Glutamatergic neuron (in vitro differentiated cells): ENCODE measurements at regions not wholly inside any gene's neighbourhood (a gene's known extent, or its start where the extent isn't known, plus 50 kb on each side); places are given as distances from the start of the nearest gene placed in this dataset.

Experiments
- DNase-seq: peaks from one replicate; pipeline ENCODE4 v3.0.0; 2022
- H3K27ac Mint-ChIP-seq: one replicate; pipeline ENCODE4 v1.8.0; 2020; ENCODE audit warnings: mild to moderate bottlenecking, mixed read lengths, inconsistent platforms; ENCODE audit not compliant: unreplicated experiment
- H3K27me3 Mint-ChIP-seq: one replicate; pipeline ENCODE4 v1.8.0; 2020; ENCODE audit warnings: mild to moderate bottlenecking, moderate library complexity, mixed read lengths, inconsistent platforms; ENCODE audit not compliant: unreplicated experiment
- H3K36me3 Mint-ChIP-seq: one replicate; pipeline ENCODE4 v1.8.0; 2020; ENCODE audit warnings: mild to moderate bottlenecking, mixed read lengths, inconsistent platforms; ENCODE audit not compliant: unreplicated experiment
- H3K4me1 Mint-ChIP-seq: one replicate; pipeline ENCODE4 v1.8.0; 2020; ENCODE audit warnings: mild to moderate bottlenecking, low read depth, mixed read lengths, inconsistent platforms; ENCODE audit not compliant: unreplicated experiment
- H3K4me3 Mint-ChIP-seq: one replicate; pipeline ENCODE4 v1.8.0; 2020; ENCODE audit warnings: mild to moderate bottlenecking, mixed read lengths, inconsistent platforms; ENCODE audit not compliant: unreplicated experiment
- H3K9me3 Mint-ChIP-seq: one replicate; pipeline ENCODE4 v1.8.0; 2020; ENCODE audit warnings: mild to moderate bottlenecking, moderate library complexity, mixed read lengths, inconsistent platforms; ENCODE audit not compliant: unreplicated experiment
- TF ChIP-seq, protein P1 (sequence below): fragments of 200-600 bp; sonication (generic); IDR thresholded peaks from one replicate; pipeline ENCODE4 v1.5.0; 2021; ENCODE audit not compliant: partially characterized antibody, unreplicated experiment

DNA sequence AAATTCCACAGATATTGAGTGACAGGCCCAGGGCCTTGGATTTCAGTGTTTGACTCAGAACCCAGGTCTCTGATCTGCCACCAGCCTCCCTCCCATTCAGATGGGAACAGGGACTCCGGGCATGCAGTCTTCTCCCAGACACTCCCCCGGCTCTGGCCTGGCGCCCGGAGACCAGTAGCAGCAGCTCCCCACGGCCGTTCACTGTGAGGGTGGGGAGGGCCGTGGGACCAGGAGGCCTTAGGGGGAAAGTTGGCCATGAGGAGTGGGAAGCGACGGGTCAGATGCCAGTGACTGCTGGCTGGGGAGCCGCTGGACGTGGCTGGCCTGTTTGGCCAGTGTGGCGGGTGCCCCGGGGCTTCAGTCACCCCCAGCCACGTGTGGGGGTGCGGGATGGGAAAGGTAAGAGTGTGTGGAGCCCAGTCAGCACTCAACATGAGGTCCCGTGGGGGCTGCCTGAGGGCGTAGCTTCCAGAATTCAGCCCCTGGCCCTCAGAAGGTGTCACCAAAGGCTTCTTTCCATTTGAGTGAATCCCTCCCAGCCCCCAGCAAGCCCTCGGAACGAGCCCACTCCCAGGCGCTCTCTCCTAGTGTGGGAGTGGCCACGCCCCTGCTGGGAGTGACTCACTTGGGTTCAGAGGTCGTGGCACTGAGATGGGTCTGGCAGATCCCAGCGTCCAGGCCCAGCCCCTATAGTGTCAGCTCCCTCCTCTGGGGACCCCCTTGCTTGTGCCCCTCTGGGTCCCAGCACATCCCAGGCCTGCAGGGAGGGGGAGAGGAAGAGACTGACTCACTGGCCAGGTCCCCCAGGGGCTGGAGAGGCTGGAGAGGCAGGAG, 309.4 kb downstream of the SEC14L1 start:
- H3K27ac Mint-ChIP-seq, result peak overlapping the region; percentile 99

DNA sequence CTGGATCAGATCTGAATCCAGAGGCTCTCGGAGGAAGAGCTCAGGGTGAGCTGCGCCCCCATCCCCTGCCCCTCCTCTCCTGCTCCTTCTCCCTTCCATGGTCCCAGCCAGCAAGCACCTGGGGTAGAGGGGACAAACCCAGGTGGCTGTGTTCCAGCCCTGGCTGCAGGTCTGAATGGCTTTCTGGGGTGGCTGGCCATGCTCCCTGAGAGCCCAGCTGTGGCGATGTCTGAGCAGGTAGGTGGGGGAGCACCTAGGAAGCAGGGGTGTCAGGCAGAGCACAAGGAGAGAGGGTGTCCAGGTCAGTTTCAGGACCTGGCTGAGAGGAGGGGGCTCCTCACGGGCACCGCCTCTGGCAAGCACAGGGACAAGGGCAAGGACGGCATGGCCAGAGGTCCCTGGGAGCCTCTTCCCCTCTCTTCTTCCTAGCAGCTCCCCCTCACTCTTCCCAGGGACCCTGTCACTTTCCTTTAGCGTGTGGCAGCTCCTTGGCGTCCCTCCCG, 310.0 kb downstream of the SEC14L1 start:
- peak overlapping the region; percentile 99 for H3K27ac Mint-ChIP-seq
- TF ChIP-seq, protein P1, sequence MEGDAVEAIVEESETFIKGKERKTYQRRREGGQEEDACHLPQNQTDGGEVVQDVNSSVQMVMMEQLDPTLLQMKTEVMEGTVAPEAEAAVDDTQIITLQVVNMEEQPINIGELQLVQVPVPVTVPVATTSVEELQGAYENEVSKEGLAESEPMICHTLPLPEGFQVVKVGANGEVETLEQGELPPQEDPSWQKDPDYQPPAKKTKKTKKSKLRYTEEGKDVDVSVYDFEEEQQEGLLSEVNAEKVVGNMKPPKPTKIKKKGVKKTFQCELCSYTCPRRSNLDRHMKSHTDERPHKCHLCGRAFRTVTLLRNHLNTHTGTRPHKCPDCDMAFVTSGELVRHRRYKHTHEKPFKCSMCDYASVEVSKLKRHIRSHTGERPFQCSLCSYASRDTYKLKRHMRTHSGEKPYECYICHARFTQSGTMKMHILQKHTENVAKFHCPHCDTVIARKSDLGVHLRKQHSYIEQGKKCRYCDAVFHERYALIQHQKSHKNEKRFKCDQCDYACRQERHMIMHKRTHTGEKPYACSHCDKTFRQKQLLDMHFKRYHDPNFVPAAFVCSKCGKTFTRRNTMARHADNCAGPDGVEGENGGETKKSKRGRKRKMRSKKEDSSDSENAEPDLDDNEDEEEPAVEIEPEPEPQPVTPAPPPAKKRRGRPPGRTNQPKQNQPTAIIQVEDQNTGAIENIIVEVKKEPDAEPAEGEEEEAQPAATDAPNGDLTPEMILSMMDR, result no peak
- H3K4me3 Mint-ChIP-seq, result peak overlapping the region; percentile 98
- H3K4me1 Mint-ChIP-seq, result peaks cover 37% of the 10 kb centered on the region
- no peak for DNase-seq
- H3K36me3 Mint-ChIP-seq, result no peaks in the 10 kb centered on the region
- peaks cover 22% of the 10 kb centered on the region for H3K9me3 Mint-ChIP-seq
- H3K27me3 Mint-ChIP-seq, result peaks cover 21% of the 10 kb centered on the region

More for the DNA sequence above, 309.4 kb downstream of the SEC14L1 start:
- H3K27me3 Mint-ChIP-seq, result peaks cover 21% of the 10 kb centered on the region
- H3K9me3 Mint-ChIP-seq, result peaks cover 19% of the 10 kb centered on the region
- DNase-seq, result peak; percentile 86
- peaks cover 33% of the 10 kb centered on the region for H3K4me1 Mint-ChIP-seq
- TF ChIP-seq, protein P1, result no peak
- H3K36me3 Mint-ChIP-seq, result no peaks in the 10 kb centered on the region
- peak overlapping the region; percentile 98 for H3K4me3 Mint-ChIP-seq

- Mint-ChIP-seq H3K27me3 (peaks cover 21% of the 10 kb centered on the region), H3K36me3 (no peaks in the 10 kb centered on the region), H3K4me3 (peak overlapping the region; percentile 98), H3K4me1 (peaks cover 38% of the 10 kb centered on the region), H3K27ac (peak overlapping the region; percentile 99), H3K9me3 (peaks cover 23% of the 10 kb centered on the region)
- TF ChIP-seq, protein P1, result no peak
- DNase-seq, result peak; percentile 92
Observed at GRCh38 chr17:77451245-77451893, 310.6 kb downstream of the SEC14L1 start.

DNA sequence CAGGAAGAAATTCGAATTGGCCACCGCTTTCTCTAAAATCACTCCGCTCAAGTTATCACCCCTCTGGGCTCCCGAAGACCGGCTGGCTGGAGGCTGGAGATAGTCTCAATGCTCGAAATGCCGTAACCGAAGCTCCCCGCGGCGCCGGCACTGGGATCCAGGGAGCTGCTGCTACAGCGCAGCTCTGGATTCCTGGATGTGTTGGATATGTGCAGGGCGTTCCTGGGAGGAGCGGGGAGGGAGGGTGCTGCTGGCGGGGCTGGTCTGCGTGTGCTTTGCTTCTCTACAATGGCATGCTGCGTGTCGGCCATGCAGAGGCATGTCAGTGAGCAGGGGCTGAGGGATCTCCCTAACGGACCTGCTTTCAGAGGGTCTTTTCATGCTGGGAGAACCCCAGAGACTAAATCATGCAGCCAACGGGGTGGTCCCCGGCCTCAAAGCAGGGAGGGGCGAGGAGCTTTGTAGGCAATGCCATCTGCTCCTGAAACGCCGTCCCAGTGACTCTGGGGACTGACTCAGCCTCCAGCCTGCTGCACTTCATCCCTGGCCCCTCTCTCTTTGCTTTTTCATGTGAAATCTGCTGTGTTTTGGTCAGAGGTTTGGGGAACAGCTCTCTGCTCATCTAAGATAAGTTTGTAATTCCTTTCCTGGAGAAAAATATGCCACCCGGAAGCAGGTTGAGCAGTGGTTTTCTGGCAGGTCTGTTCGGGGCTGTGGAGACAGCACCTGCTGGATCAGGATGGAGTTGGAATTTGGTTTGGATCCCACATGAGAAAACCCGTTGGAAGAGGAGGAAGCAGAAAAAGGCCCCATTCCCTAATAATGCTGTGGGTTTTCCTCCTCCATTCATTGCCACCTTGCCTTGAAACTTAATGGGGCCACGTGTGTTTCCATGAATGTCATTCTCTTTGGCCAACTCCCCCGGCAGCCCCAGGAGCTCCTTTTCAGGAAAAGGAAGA, 311.4 kb downstream of the SEC14L1 start:
- TF ChIP-seq, protein P1, result no peak
- H3K9me3 Mint-ChIP-seq, result peaks cover 23% of the 10 kb centered on the region
- H3K27ac Mint-ChIP-seq, result peak overlapping the region; percentile 99
- DNase-seq, result peak; percentile 84
- H3K4me1 Mint-ChIP-seq, result peaks cover 38% of the 10 kb centered on the region
- no peaks in the 10 kb centered on the region for H3K36me3 Mint-ChIP-seq
- peak overlapping the region; percentile 98 for H3K4me3 Mint-ChIP-seq
- peaks cover 21% of the 10 kb centered on the region for H3K27me3 Mint-ChIP-seq
